T-helper 2 cell (primary cell): ENCODE measurements at regions not wholly inside any gene's neighbourhood (a gene's known extent, or its start where the extent isn't known, plus 50 kb on each side); places are given as distances from the start of the nearest gene placed in this dataset.
"Not testable (repeated sequence)": the region's sequence is repeated elsewhere in the genome, so short reads cannot be mapped to it uniquely, and the experiment has no call there.

Experiments
- DNase-seq, 5 experiments: peaks; one replicate each; pipeline versions ENCODE4 v3.0.0 to v3.0.0-alpha.2; 2012 to 2022

- DNase-seq, result no peak
Observed at GRCh38 chr12:84198294-84198946, 714.2 kb downstream of the SLC6A15 start.

- no peak for DNase-seq
Observed at GRCh38 chr12:84191779-84192178, 720.8 kb downstream of the SLC6A15 start.

- DNase-seq, result no peak
Observed at GRCh38 chr12:84186433-84186832, 726.2 kb downstream of the SLC6A15 start.

GRCh38 chr12:84183576-84183975 lies 729.0 kb downstream of the SLC6A15 start:
- DNase-seq, result no peak

GRCh38 chr12:84174115-84174514 lies 738.5 kb downstream of the SLC6A15 start:
- no peak for DNase-seq

GRCh38 chr12:84172823-84173424 lies 739.7 kb downstream of the SLC6A15 start:
- DNase-seq, result no peak

- no peak for DNase-seq
Observed at GRCh38 chr12:84166812-84167211, 745.8 kb downstream of the SLC6A15 start.

GRCh38 chr12:84165998-84166571 lies 746.5 kb downstream of the SLC6A15 start:
- no peak for DNase-seq

GRCh38 chr12:84161296-84161695 lies 751.3 kb downstream of the SLC6A15 start:
- no peak for DNase-seq

GRCh38 chr12:84159260-84159659 lies 753.3 kb downstream of the SLC6A15 start:
- DNase-seq, result no peak

- DNase-seq, result no peak
Observed at GRCh38 chr12:84157170-84157569, 755.4 kb downstream of the SLC6A15 start.

GRCh38 chr12:84154991-84155930 lies 757.3 kb downstream of the SLC6A15 start:
- DNase-seq, result not testable (repeated sequence)

- DNase-seq, result not testable (repeated sequence)
Observed at GRCh38 chr12:84154439-84154990, 758.1 kb downstream of the SLC6A15 start.

- DNase-seq, result no peak
Observed at GRCh38 chr12:84150201-84150600, 762.4 kb downstream of the SLC6A15 start.

- no peak for DNase-seq
Observed at GRCh38 chr12:84148335-84148734, 764.3 kb downstream of the SLC6A15 start.

GRCh38 chr12:84136862-84137367 lies 775.7 kb downstream of the SLC6A15 start:
- DNase-seq, result no peak

GRCh38 chr12:84135586-84136279 lies 776.9 kb downstream of the SLC6A15 start:
- DNase-seq, result no peak

GRCh38 chr12:84134797-84135366 lies 777.7 kb downstream of the SLC6A15 start:
- no peak for DNase-seq

- DNase-seq, result no peak
Observed at GRCh38 chr12:84131076-84131475, 781.5 kb downstream of the SLC6A15 start.

GRCh38 chr12:84128117-84128991 lies 784.2 kb downstream of the SLC6A15 start:
- DNase-seq, result no peak

- no peak for DNase-seq
Observed at GRCh38 chr12:84124211-84124610, 788.4 kb downstream of the SLC6A15 start.
